ENCODE measurements at regions not wholly inside any gene's neighbourhood (a gene's known extent, or its start where the extent isn't known, plus 50 kb on each side); places are given as distances from the start of the nearest gene placed in this dataset.

GRCh38 chr10:133031541-133032125 lies 56.1 kb upstream of the ADGRA1 start:
- Histone ChIP-seq H3K4me3 (no peak overlapping the region), H3K4me1 (no peaks in the 10 kb centered on the region), H3K9me3 (no peaks in the 10 kb centered on the region), H3K36me3 (no peaks in the 10 kb centered on the region), H3K27ac (no peak overlapping the region), H3K27me3 (no peaks in the 10 kb centered on the region)
- TF ChIP-seq POLR2A (IDR thresholded peaks at IDR 0.05) = no peak
- no peak for TF ChIP-seq CTCF (IDR thresholded peaks at IDR 0.05)
- no peak for DNase-seq

- Histone ChIP-seq H3K27ac (no peak overlapping the region), H3K4me3 (no peak overlapping the region), H3K36me3 (no peaks in the 10 kb centered on the region), H3K27me3 (no peaks in the 10 kb centered on the region), H3K9me3 (no peaks in the 10 kb centered on the region), H3K4me1 (no peaks in the 10 kb centered on the region)
- TF ChIP-seq CTCF (IDR thresholded peaks at IDR 0.05) = no peak
- no peak for TF ChIP-seq POLR2A (IDR thresholded peaks at IDR 0.05)
- DNase-seq = no peak
Observed at GRCh38 chr10:133030781-133031180, 56.9 kb upstream of the ADGRA1 start.

- Histone ChIP-seq H3K4me1 (no peaks in the 10 kb centered on the region), H3K9me3 (no peaks in the 10 kb centered on the region), H3K27ac (no peak overlapping the region), H3K4me3 (no peak overlapping the region), H3K27me3 (peaks cover 0 to under 1% of the 10 kb centered on the region in 2 donors), H3K36me3 (no peaks in the 10 kb centered on the region)
- DNase-seq = no peak
- TF ChIP-seq POLR2A (IDR thresholded peaks at IDR 0.05) = no peak
- no peak for TF ChIP-seq CTCF (IDR thresholded peaks at IDR 0.05)
Observed at GRCh38 chr10:133030126-133030525, 57.6 kb upstream of the ADGRA1 start.

- H3K27me3 ChIP-seq = peaks cover 0 to 4% of the 10 kb centered on the region in 2 donors
- no peak for TF ChIP-seq POLR2A (IDR thresholded peaks at IDR 0.05)
- TF ChIP-seq CTCF (IDR thresholded peaks at IDR 0.05) = no peak
- no peak overlapping the region for H3K4me3 ChIP-seq
- no peaks in the 10 kb centered on the region for H3K36me3 ChIP-seq
- H3K27ac ChIP-seq = no peak overlapping the region
- no peaks in the 10 kb centered on the region for H3K9me3 ChIP-seq
- no peak for DNase-seq
- H3K4me1 ChIP-seq = no peaks in the 10 kb centered on the region
Observed at GRCh38 chr10:133028956-133029355, 58.8 kb upstream of the ADGRA1 start.

GRCh38 chr10:133028158-133028557 lies 59.6 kb upstream of the ADGRA1 start:
- TF ChIP-seq POLR2A (IDR thresholded peaks at IDR 0.05) = no peak
- TF ChIP-seq CTCF (IDR thresholded peaks at IDR 0.05) = no peak
- Histone ChIP-seq H3K4me3 (no peak overlapping the region), H3K27ac (no peak overlapping the region), H3K27me3 (peaks cover 0 to 4% of the 10 kb centered on the region in 2 donors), H3K9me3 (no peaks in the 10 kb centered on the region), H3K4me1 (no peaks in the 10 kb centered on the region), H3K36me3 (no peaks in the 10 kb centered on the region)
- DNase-seq = no peak

GRCh38 chr10:133027482-133027881 lies 60.2 kb upstream of the ADGRA1 start:
- H3K4me3 ChIP-seq = no peak overlapping the region
- H3K36me3 ChIP-seq = no peaks in the 10 kb centered on the region
- TF ChIP-seq POLR2A (IDR thresholded peaks at IDR 0.05) (no peak), CTCF (IDR thresholded peaks at IDR 0.05) (no peak)
- no peak for DNase-seq
- H3K27ac ChIP-seq = no peak overlapping the region
- no peaks in the 10 kb centered on the region for H3K9me3 ChIP-seq
- peaks cover 0 to 4% of the 10 kb centered on the region in 2 donors for H3K27me3 ChIP-seq
- no peaks in the 10 kb centered on the region for H3K4me1 ChIP-seq

Measured in Peyer's patch (tissue), 4 donors.